Activated CD8-positive, alpha-beta T cell treated with anti-CD3 and anti-CD28 coated beads for 36 hours (primary cell): ENCODE measurements at regions not wholly inside any gene's neighbourhood (a gene's known extent, or its start where the extent isn't known, plus 50 kb on each side); places are given as distances from the start of the nearest gene placed in this dataset.

Experiments used
- ATAC-seq: fragments of 200-7000 bp; cut with Tn5 transposase; one replicate; pipeline ENCODE4 v1.10.0; 2021; ENCODE audit warnings: mild to moderate bottlenecking, moderate library complexity
- CTCF ChIA-PET: fragments of 350-600 bp; sonication (Branson Sonifier 250); formaldehyde crosslinking; loops from one replicate; lab custom pipeline; 2021; ENCODE audit warnings: antibody characterized with exemption; lab: Charles Lee
- POLR2A ChIA-PET: fragments of 350-600 bp; sonication (Branson Sonifier 250); formaldehyde crosslinking; loops from one replicate; lab custom pipeline; 2021; ENCODE audit warnings: antibody characterized with exemption; lab: Charles Lee
- DNase-seq: peaks from one replicate; pipeline ENCODE4 v3.0.0-alpha.2; 2020
- H3K27ac Mint-ChIP-seq: one replicate; pipeline ENCODE4 v1.8.0; 2021; ENCODE audit warnings: mild to moderate bottlenecking, mixed read lengths
- H3K27me3 Mint-ChIP-seq: one replicate; pipeline ENCODE4 v1.8.0; 2021; ENCODE audit warnings: mixed read lengths
- H3K36me3 Mint-ChIP-seq: one replicate; pipeline ENCODE4 v1.8.0; 2021; ENCODE audit warnings: low read depth, mixed read lengths
- H3K4me1 Mint-ChIP-seq: one replicate; pipeline ENCODE4 v1.8.0; 2021; ENCODE audit warnings: low read depth, mixed read lengths
- H3K4me3 Mint-ChIP-seq: one replicate; pipeline ENCODE4 v1.8.0; 2021; ENCODE audit warnings: mild to moderate bottlenecking, moderate library complexity, mixed read lengths
- H3K9me3 Mint-ChIP-seq: one replicate; pipeline ENCODE4 v1.8.0; 2021; ENCODE audit warnings: mixed read lengths
- intact Hi-C: fragments of 100-400 bp; cut with micrococcal nuclease; formaldehyde crosslinking; loops from one replicate; pipeline ENCODE4 v1.10.0; 2022
- TF ChIP-seq, protein P1 (sequence below): fragments of 200-600 bp; IDR thresholded peaks from one replicate; pipeline ENCODE4 v1.8.0; 2022; ENCODE audit warnings: antibody characterized with exemption, mild to moderate bottlenecking

DNA sequence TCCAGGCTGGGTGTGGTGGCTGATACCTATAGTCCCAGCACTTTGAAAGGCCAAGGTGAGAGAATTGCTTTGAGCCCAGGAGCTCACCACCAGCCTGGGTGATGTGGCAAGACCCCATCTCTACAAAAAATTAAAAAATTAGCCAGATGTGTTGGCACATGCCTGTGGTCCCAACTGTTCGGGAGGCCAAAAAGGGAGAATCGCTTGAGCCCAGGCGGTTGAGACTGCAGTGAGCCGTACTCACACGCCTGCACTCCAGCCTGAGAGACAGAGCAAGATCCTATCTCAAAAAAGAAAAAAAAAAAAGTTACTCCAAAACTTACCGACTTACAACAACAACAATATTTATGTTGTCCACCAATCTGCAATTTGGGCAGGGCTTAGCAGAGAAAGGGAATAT, 178.0 kb upstream of the FN1 start:
- no peak overlapping the region for H3K4me3 Mint-ChIP-seq
- H3K27me3 Mint-ChIP-seq: peaks cover 6% of the 10 kb centered on the region
- no peaks in the 10 kb centered on the region for H3K9me3 Mint-ChIP-seq
- DNase-seq (no peak), ATAC-seq (no peak)
- H3K27ac Mint-ChIP-seq: no peak overlapping the region
- no peaks in the 10 kb centered on the region for H3K4me1 Mint-ChIP-seq
- CTCF ChIA-PET: no interaction called here
- intact Hi-C loops: no loop called here
- TF ChIP-seq, protein P1, sequence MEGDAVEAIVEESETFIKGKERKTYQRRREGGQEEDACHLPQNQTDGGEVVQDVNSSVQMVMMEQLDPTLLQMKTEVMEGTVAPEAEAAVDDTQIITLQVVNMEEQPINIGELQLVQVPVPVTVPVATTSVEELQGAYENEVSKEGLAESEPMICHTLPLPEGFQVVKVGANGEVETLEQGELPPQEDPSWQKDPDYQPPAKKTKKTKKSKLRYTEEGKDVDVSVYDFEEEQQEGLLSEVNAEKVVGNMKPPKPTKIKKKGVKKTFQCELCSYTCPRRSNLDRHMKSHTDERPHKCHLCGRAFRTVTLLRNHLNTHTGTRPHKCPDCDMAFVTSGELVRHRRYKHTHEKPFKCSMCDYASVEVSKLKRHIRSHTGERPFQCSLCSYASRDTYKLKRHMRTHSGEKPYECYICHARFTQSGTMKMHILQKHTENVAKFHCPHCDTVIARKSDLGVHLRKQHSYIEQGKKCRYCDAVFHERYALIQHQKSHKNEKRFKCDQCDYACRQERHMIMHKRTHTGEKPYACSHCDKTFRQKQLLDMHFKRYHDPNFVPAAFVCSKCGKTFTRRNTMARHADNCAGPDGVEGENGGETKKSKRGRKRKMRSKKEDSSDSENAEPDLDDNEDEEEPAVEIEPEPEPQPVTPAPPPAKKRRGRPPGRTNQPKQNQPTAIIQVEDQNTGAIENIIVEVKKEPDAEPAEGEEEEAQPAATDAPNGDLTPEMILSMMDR: no peak
- POLR2A ChIA-PET: no interaction called here
- no peaks in the 10 kb centered on the region for H3K36me3 Mint-ChIP-seq

- POLR2A ChIA-PET: no interaction called here
- no peaks in the 10 kb centered on the region for H3K4me1 Mint-ChIP-seq
- ATAC-seq (no peak), DNase-seq (no peak)
- H3K36me3 Mint-ChIP-seq: no peaks in the 10 kb centered on the region
- TF ChIP-seq, protein P1: no peak
- no peak overlapping the region for H3K27ac Mint-ChIP-seq
- no peaks in the 10 kb centered on the region for H3K9me3 Mint-ChIP-seq
- intact Hi-C loops: no loop called here
- peaks cover 6% of the 10 kb centered on the region for H3K27me3 Mint-ChIP-seq
- no peak overlapping the region for H3K4me3 Mint-ChIP-seq
- CTCF ChIA-PET: no interaction called here
These were observed 177.4 kb upstream of the FN1 start for GRCh38 chr2:215613280-215613679.

DNA sequence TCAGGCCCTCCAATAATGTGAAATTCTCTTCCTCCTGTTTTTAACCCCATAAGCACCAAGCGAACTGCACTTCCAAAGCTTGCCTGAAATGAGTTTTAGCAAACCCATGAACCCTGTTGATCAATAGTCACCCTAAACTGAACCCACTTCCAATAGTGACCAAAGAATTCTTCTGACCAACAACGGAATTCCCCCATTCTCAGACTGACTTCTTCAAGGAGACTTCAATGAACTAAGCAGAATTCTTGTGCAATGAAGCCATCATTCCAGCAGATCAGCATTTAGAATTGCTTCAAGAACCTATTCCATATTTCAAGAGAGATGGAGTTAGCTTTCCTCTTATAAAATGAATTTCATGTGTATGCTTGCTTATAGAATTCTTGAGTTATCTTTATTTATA, 176.9 kb upstream of the FN1 start:
- ChIA-PET POLR2A (no interaction called here), CTCF (no interaction called here)
- DNase-seq: no peak
- intact Hi-C loops: no loop called here
- TF ChIP-seq, protein P1: no peak
- H3K27me3 Mint-ChIP-seq: peaks cover 6% of the 10 kb centered on the region
- H3K9me3 Mint-ChIP-seq: no peaks in the 10 kb centered on the region
- H3K4me1 Mint-ChIP-seq: no peaks in the 10 kb centered on the region
- no peak overlapping the region for H3K4me3 Mint-ChIP-seq
- no peaks in the 10 kb centered on the region for H3K36me3 Mint-ChIP-seq
- no peak for ATAC-seq
- no peak overlapping the region for H3K27ac Mint-ChIP-seq

DNA sequence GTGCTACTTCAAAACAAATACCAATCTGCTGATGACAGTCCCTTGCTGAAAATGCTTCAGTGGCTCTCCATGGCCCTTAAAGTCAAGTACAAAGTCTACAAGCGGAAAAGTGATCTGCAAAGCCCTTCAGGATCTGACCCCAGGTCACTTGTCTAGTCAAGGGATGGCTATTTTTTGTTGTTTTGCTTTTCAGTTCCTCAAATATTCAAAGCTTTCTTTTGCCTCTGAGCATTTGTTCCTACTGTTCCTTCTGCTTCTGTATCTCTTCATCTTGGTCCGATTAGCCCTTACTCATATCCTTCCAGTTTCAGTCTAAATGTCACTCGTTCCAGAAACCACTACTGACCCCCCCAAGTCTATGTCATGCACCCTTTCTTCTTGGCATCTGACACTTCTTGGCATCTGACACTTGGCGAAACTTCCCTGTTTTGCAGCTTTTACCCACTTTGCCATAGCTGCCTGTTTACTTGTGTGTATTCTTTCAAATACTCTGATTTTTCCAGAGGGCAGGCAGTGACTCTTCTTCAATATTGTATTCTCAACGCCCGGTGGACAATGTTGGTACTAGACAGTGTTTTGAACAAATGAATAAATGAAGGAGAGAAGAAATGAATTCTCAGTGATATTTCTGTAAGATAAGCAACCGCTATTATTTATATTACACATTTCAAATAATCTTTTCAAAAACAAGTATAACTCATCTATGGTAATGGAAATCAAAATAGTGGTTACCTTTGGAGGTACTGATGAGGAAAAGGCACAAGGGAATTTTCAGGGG, 175.9 kb upstream of the FN1 start:
- Mint-ChIP-seq H3K4me3 (no peak overlapping the region), H3K9me3 (no peaks in the 10 kb centered on the region), H3K4me1 (no peaks in the 10 kb centered on the region), H3K27me3 (peaks cover 4% of the 10 kb centered on the region), H3K36me3 (no peaks in the 10 kb centered on the region), H3K27ac (no peak overlapping the region)
- intact Hi-C loops: no loop called here
- TF ChIP-seq, protein P1: no peak
- no peak for DNase-seq
- ATAC-seq: no peak
- ChIA-PET CTCF (no interaction called here), POLR2A (no interaction called here)

GRCh38 chr2:215609089-215610032, 173.5 kb upstream of the FN1 start:
- ChIA-PET CTCF (no interaction called here), POLR2A (no interaction called here)
- no peak for ATAC-seq
- Mint-ChIP-seq H3K4me3 (no peak overlapping the region), H3K4me1 (no peaks in the 10 kb centered on the region), H3K27ac (no peak overlapping the region), H3K27me3 (peaks cover 2% of the 10 kb centered on the region), H3K36me3 (no peaks in the 10 kb centered on the region), H3K9me3 (no peaks in the 10 kb centered on the region)
- TF ChIP-seq, protein P1: no peak
- intact Hi-C loops: no loop called here
- DNase-seq: no peak
